Kidney epithelial cell (primary cell): ENCODE measurements at regions not wholly inside any gene's neighbourhood (a gene's known extent, or its start where the extent isn't known, plus 50 kb on each side); places are given as distances from the start of the nearest gene placed in this dataset.

ENCODE experiments used
- DNase-seq: peaks from one replicate; pipeline ENCODE4 v3.0.0-alpha.2; 2010; ENCODE audit warnings: low read depth
- H3K27me3 ChIP-seq: 2 replicates; pipeline ENCODE4 v1.6.0; 2011; ENCODE audit warnings: low read length; ENCODE audit not compliant: control insufficient read depth, insufficient read depth
- H3K36me3 ChIP-seq: 2 replicates; pipeline ENCODE4 v1.5.1; 2011; ENCODE audit warnings: low read length; ENCODE audit not compliant: control insufficient read depth, insufficient read depth
- H3K4me3 ChIP-seq: 2 replicates; pipeline ENCODE4 v1.5.1; 2011; ENCODE audit warnings: low read depth, mild to moderate bottlenecking, control low read depth, low read length
- CTCF ChIP-seq: IDR thresholded peaks from 2 replicates; pipeline ENCODE4 v1.5.1; 2011; ENCODE audit warnings: mild to moderate bottlenecking, moderate library complexity, low read length, control low read depth, inconsistent platforms; ENCODE audit not compliant: insufficient read depth, poor library complexity, severe bottlenecking

- H3K27me3 ChIP-seq, result no peaks in the 10 kb centered on the region
- H3K4me3 ChIP-seq, result no peak overlapping the region
- no peak for DNase-seq
- no peak for TF ChIP-seq CTCF
- H3K36me3 ChIP-seq, result no peaks in the 10 kb centered on the region
Observed at GRCh38 chr21:41666641-41667081, 100.2 kb downstream of the RIPK4 start.

GRCh38 chr21:41665766-41666595 lies 100.9 kb downstream of the RIPK4 start:
- no peaks in the 10 kb centered on the region for H3K27me3 ChIP-seq
- TF ChIP-seq CTCF, result no peak
- no peak for DNase-seq
- H3K36me3 ChIP-seq, result no peaks in the 10 kb centered on the region
- no peak overlapping the region for H3K4me3 ChIP-seq

DNA sequence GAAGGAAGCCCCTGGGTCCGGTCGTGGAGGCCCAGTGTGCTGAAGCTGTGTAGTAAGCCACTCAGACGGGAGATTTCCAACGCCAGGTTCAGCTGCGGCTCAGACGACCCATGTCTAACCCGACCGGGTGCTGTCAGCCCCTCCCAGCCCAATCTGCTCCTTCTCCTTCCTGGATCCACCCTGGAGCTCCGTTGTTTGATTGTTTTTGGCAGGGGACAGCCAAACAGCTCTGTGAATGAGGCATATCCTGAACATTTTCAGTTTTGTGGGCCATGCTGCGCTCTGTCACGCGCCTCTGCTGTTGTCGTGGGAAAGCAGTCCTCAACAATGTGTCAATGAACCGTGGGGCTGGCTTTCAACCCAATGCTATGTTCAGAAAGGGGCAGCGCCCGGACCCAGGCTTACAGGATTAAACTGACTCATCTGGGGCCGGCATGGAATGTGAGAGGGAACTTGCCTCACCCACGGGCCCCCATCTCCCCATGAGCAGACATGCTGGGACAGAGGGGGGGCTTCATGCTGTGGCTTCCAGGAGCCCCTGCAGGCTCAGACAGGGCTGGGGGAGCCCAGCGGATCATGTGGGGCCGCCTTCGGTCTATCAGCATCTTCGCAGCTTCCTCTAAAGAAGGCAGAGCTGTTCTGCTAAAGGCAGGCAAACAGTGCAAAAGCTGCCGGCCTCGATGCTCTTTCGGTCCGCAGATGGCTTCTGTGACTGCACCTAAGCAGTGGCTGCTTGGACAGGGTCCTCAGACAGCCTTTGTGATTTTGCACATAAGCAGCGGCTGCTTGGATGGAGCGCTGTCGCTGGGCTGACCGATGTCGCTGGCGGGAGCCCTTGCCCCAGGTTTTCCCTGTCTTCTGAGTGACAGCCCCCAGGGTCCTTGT lies 101.7 kb downstream of the RIPK4 start:
- Histone ChIP-seq H3K36me3 (no peaks in the 10 kb centered on the region), H3K4me3 (no peak overlapping the region), H3K27me3 (no peaks in the 10 kb centered on the region)
- no peak for DNase-seq
- no peak for TF ChIP-seq CTCF

DNA sequence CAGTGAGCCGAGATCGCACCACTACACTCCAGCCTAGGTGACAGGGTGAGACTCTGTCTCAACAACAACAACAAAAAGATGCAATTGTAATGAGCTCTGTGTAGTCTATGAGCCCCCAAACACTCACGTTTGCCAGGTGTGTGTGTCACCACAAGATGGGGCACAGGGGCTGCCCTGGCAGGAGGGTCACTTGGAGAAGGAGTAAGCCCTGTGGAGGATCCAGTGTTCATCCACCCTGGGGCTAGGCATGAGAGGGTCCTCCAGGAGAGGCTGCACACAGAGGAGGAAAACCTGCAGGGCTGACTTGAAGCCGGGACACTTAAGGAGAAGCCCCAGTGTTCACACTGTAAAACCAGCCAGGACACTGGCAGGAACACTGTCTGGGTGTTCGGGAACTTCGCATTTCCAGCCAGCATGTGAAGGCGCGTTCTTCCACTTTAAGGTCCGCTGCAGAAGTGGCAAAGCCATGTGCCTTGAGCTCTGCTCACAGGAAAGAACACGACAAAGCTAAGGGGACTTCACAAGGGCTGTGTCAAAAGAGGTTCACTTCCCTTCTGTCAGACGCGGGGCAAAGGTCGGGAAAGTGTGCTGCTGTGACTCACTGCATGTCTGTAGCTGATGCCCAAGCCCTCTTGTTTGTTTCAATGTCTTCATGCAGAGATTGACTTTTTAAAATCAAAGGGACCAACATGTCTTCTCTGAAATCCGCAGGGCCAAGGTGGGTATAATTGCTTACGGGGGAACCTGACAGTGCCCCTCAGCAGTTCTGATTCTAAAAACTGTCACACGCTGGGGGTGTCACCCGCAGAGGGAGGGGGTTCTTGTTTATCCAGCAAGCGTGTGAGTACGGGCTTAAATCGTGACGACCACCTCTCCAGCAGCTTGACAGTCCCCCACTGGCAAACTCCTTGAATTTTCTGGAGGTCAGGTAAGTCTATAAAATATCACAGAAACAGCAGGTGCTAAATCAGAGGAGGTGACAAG lies 102.8 kb downstream of the RIPK4 start:
- no peak for DNase-seq
- H3K4me3 ChIP-seq, result no peak overlapping the region
- no peaks in the 10 kb centered on the region for H3K27me3 ChIP-seq
- no peak for TF ChIP-seq CTCF
- no peaks in the 10 kb centered on the region for H3K36me3 ChIP-seq

GRCh38 chr21:41662761-41663160 lies 104.1 kb downstream of the RIPK4 start:
- Histone ChIP-seq H3K4me3 (no peak overlapping the region), H3K36me3 (no peaks in the 10 kb centered on the region), H3K27me3 (no peaks in the 10 kb centered on the region)
- no peak for DNase-seq
- TF ChIP-seq CTCF, result no peak
